IPS-18c (cell line): ENCODE measurements at regions not wholly inside any gene's neighbourhood (a gene's known extent, or its start where the extent isn't known, plus 50 kb on each side); places are given as distances from the start of the nearest gene placed in this dataset.
"Not testable (repeated sequence)": the region's sequence is repeated elsewhere in the genome, so short reads cannot be mapped to it uniquely, and the experiment has no call there.

Experiments
- H3K4me3 ChIP-seq: 2 replicates; pipeline ENCODE4 v1.7.0; 2013; ENCODE audit warnings: low read depth, mild to moderate bottlenecking, low read length, moderate library complexity; ENCODE audit not compliant: insufficient read depth
- H3K9me3 ChIP-seq: one replicate; pipeline ENCODE4 v1.6.1; 2013; ENCODE audit warnings: mild to moderate bottlenecking, low read length, moderate library complexity; ENCODE audit not compliant: control insufficient read depth, insufficient read depth

DNA sequence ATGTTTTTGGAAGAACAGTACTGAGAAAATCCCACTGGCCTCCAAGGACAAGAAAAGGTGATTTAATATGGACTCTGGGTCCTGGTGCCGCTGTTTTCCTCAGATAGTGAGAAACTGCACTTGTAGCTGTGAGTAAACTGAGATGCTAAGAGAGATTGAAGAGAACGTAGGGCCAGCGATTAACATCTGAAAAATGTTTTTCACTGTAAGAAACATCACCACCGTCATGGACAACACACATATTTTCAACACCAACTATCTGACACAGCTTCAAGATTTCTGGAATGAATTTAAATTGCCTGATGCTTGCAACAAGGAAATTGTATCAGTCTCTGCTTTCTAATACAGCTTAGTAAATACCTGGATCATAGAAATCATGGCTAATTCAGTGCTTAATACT lies 158.2 kb upstream of the SMIM31 start:
- no peaks in the 10 kb centered on the region for H3K9me3 ChIP-seq
- H3K4me3 ChIP-seq, result no peak overlapping the region

DNA sequence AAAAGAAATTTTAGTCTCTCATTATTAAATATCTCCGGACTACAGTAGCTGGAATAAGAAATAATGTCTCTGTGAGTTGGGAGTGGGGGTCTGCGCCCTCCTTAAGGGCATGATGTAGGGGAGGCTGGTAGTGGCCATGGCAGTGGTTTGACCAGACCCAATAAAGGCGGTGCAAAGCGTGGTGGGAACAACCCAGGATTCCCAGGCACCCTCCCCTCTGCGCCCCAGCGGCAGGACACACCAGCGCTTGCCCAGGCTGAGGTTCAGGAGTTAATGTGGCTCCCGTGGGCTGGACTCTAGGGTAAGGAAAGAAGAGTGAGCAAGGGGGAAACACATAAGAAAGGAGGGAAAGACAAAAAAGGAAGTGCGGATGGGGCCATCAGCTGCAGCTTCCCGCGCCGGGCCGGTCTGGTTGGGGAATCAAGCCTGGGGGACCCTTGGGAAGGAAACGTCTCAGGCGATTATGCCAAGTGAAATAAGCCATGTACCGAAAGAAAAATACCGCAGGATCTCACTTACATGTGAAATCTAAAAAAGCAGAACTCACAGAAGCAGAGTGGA lies 157.5 kb upstream of the SMIM31 start:
- H3K4me3 ChIP-seq, result no peak overlapping the region

DNA sequence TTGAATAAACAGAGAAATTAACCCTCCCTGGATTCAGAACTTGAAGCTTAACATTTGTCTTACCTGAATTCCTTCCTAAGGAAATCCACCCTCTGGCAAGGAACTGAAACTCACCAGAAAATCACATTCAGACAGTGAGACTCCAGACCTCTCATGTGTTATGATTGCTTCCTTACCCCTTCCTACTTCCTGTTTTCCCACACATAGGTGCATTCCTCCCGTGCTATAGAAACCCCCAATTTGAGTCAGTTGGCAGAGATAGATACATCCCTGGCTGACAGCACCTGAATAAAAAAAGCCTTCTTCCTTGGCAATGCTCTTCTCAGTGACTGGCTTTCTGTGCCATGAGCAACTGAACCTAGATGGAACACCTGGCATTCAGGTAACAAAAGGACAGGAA lies 157.0 kb upstream of the SMIM31 start:
- no peak overlapping the region for H3K4me3 ChIP-seq
- H3K9me3 ChIP-seq, result no peaks in the 10 kb centered on the region

More for the DNA sequence above, 157.5 kb upstream of the SMIM31 start:
- H3K9me3 ChIP-seq, result no peaks in the 10 kb centered on the region

DNA sequence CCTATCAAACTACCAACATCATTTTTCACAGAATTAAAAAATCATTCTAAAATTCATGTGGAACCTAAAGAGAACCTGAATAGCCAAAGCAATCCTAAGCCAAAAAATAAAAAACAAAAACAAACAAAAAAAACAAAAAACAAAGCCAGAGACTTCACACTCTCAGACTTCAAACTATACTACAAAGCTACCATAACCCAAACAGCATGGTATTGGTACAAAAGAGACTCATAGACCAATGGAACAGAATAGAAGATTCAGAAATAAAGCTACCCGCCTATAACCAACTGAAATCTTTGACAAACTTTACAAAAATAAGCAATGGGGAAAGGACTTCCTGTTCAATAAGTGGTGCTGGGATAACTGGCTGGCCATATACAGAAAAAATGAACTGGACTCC lies 152.3 kb upstream of the SMIM31 start:
- no peaks in the 10 kb centered on the region for H3K9me3 ChIP-seq

DNA sequence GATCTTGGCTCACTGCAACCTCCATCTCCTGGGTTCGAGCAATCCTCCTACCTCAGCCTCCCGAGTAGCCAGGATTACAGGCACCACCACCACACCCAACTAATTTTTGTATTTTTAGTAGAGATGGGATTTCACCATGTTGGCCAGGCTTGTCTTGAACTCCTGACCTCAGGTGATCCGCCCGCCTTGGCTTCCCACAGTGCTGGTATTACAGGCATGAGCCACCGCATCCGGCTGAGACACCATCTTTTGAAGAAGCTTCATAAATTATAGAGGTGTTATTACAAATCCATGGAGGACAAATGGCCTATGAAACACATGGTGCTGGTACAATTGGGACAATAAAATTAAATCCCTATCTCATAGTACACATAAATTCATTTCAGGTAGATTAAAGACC lies 148.1 kb upstream of the SMIM31 start:
- H3K9me3 ChIP-seq, H3K4me3 ChIP-seq: not testable (repeated sequence)

More for the DNA sequence above, 152.3 kb upstream of the SMIM31 start:
- H3K4me3 ChIP-seq, result no peak overlapping the region

DNA sequence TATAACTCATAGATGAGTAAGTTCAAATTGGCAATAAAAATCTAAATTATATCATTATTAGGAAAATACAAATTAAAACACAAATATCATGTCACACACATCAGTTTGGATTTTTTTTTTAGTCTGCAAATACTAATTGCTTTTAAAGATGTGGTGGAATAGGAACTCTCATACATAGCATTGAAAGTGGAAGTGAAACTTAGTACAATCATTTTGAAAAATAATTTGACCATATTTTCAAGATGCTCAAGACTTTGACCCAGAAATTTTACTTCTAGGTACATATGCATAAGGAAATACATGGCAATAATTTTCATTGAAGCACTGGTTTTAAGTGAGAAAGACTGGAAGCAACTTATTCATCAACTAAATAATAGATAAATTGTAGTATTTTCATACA lies 147.5 kb upstream of the SMIM31 start:
- Histone ChIP-seq H3K9me3 (no peaks in the 10 kb centered on the region), H3K4me3 (no peak overlapping the region)

DNA sequence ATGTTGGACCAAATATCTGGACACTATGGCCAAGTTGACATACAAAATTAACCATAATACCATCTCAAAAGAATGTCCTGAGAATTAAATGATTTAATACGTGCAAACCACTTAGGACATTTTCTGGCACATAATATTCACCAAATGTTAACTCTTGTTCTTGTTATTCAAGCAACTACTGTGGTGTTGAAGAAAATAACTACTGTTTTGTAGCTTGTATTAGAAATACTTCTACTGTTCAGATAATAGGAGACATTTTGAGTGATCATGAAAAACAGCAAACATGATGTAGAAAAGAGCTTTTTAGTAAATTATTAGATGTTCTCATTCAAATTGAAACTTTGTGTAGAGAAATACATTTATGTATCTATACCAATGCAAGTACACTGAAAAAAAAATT lies 140.7 kb upstream of the SMIM31 start:
- H3K4me3 ChIP-seq, result no peak overlapping the region
- no peaks in the 10 kb centered on the region for H3K9me3 ChIP-seq

DNA sequence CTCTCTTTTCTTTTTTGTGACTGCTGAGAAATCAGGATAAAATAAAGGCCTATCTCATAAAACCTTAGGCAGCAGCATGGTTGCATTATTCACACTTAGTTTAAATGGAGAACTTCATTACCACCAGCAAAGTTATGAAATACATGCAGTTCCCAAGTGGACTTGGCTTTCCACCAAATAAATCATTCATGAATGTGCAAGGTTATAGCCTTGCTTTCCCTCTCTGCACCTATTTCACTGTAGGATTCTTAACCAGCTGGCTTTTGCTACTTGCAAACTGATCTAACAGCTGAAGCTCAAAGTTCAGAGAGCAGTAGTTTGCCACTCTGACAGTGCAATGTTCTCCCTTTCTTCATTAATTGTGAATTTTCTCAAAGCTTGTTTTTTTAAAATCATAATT lies 140.1 kb upstream of the SMIM31 start:
- no peaks in the 10 kb centered on the region for H3K9me3 ChIP-seq
- H3K4me3 ChIP-seq, result no peak overlapping the region

DNA sequence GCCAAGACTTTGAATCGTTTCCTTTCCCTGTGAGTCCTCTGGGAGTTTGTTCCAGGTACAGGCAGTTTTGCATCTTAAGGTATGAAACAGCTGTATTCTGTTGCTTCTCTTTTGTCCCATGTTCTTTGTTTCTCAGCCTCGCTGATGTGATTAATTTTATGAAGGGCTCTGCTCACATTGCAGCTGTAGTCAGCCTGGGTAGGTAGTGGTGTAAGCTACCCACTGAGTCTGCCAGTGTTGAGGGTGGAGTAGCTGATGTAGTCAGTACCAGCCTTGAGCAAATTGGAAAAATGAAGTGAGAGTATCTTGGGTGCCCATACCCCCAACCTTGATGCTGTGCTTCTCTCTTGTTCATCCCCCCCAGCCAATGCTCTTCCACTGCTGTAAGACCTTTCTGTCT lies 139.6 kb upstream of the SMIM31 start:
- Histone ChIP-seq H3K4me3 (no peak overlapping the region), H3K9me3 (no peaks in the 10 kb centered on the region)

DNA sequence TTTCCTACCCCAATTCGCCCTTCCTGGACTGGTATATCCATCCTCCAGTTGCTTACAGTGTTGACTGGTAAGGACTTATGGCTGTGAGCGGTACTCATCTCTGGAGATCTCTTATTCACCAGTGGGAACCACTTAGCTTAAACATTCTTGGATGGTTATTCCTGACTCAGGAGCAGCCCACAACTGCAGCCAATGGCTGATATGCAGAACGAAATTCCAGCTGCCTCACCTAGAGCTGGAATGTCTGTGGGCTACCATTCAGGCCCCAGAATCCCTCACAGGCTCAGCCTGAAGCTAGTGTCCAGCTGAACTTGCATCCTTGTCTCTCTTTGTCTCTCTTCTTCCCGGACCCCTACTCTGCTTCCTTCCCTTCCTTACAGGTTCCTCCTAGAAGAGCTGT lies 138.9 kb upstream of the SMIM31 start:
- no peak overlapping the region; the same call in 1 of the 2 replicates for H3K4me3 ChIP-seq
- no peaks in the 10 kb centered on the region for H3K9me3 ChIP-seq

DNA sequence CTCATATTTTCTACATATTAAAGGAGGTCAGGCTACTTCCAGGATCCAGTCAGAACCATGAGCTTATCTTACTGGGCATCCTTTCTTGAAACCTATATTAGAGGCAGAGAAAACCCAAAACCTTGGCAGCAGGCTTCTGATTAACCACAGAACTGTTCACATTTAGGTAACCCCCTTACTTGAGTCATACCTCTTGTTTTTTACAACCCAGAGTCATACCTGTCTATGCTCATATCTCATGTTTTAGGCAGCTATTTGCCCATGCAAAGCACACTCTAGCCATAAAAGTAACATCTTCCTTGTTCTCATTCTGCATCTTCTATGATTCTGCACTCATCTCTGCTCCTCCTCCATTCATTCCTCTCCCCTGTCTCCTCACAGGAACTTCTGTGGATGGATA lies 138.0 kb upstream of the SMIM31 start:
- Histone ChIP-seq H3K4me3 (no peak overlapping the region), H3K9me3 (no peaks in the 10 kb centered on the region)

DNA sequence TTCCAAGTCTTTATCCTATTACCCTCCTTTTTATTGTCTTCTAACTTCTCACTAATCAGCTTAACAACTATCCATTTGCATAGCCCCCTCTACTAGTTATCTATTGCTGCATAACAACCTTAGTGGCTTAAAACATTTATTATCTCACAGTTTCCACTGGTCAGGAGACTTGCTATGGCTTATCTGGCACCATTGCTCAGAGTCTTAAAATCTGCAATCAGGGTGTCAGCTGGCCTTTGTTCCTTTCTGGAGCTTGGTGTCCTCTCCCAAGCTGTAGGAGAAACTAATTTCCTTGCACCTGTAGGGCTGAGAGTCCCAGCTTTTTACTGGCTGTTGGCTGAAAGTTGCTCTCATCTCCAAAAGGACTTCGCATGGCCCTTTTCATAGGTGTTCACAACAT lies 137.0 kb upstream of the SMIM31 start:
- no peak overlapping the region for H3K4me3 ChIP-seq
- H3K9me3 ChIP-seq, result no peaks in the 10 kb centered on the region

DNA sequence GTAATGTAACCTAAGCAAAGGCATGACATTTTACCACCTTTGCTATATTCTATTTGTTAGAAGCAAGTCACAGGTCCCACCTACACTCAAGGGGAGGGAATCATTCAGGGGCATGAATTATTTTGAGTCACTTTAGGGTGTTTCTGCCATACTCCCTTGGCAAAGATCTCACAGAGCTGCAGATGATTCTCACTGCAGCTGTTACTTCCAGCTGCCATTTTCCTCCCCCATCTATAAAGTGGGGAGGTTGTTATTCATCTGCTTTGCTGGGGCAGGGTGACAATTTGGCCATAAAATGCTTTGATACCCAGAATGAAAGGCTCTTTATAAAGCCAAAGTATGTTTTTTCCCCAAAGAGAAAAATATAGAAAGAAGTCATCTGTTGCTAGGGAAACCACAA lies 136.5 kb upstream of the SMIM31 start:
- no peak overlapping the region for H3K4me3 ChIP-seq
- H3K9me3 ChIP-seq, result no peaks in the 10 kb centered on the region

DNA sequence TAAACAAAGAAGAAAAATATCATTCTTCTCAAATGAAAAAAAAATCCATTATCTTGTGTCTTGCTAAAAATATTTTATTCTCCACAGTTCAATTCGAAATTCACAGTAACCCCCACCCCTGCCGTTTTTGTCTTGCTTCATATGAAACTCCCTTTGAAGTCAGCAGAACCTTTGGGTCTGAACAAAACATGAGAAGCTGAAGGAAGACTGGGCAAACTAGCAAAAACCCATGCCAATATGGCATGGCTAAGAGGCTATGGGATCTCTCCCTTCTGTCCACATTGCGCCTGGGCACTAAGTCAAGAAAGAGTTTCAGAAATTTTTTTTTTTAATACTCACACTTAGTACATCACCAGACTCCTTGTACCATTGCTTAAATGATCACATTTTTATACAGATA lies 136.0 kb upstream of the SMIM31 start:
- H3K4me3 ChIP-seq, result no peak overlapping the region
- no peaks in the 10 kb centered on the region for H3K9me3 ChIP-seq

DNA sequence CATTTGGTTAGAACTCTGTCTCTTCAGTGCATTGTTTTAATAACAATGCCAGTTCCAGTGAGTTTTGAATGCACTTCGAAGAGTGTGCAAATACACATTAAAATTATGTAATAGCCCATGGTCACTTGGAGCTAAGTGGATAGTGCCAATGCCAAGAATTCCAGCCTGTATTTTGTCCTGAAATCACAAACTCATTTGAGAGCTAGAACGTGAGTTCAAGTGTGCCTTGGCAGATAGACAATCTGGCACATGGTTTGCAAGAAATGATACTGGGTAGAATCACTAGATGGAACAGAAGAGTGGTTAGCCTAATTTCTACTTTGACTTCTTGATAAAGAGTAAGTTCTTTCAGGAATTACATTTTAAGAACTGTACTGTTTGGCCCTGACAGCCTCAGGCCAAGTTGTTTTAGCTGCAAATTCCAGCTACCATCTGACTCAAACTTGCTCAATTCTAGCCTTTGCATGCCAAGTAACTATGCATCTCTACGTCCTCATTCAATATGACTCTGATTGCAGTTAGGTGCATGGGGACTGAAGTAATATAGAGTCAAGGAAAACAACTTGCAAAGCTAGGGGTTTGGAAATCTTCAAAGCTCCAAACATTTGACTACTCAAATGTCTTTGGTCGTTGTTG lies 131.9 kb upstream of the SMIM31 start:
- Histone ChIP-seq H3K9me3 (no peaks in the 10 kb centered on the region), H3K4me3 (no peak overlapping the region)

DNA sequence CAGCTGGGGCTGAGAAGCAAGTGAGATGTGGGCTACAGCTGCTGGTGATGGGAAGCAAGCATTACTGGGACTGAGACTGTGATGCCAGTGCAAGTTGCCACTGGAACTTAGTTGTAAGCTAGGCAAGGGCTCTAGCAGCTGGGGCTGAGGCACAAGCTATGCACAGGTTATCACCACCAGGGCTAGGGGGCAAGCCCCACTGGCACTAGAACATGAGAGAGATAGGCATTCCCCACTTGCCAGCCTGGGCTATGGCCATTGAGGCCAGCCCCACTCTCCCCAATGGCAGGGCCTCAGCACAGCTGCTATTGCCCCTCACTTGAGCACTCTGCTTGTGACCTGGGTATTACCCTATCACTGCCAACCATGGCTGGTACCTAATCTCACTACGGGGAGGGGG lies 130.8 kb upstream of the SMIM31 start:
- Histone ChIP-seq H3K4me3 (no peak overlapping the region), H3K9me3 (no peaks in the 10 kb centered on the region)

DNA sequence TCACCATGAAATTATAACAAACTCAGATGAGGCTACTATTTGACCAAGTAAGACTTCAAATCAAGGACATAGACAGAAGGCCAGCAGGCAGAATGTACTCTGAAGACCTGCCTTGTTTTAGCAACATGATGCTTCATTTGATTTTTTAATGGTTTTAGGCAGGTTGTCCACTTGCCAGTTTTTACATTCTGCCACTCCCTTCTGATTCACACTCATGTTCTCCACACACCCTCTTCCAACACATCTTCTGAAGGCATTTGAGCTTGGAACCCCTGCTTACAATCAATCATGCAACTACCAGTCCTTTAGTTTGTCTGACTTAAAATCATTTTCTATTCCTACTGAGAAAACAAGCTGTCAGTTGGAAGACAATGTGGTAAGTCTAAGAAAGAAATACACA lies 114.9 kb upstream of the SMIM31 start:
- Histone ChIP-seq H3K9me3 (no peaks in the 10 kb centered on the region), H3K4me3 (no peak overlapping the region)

DNA sequence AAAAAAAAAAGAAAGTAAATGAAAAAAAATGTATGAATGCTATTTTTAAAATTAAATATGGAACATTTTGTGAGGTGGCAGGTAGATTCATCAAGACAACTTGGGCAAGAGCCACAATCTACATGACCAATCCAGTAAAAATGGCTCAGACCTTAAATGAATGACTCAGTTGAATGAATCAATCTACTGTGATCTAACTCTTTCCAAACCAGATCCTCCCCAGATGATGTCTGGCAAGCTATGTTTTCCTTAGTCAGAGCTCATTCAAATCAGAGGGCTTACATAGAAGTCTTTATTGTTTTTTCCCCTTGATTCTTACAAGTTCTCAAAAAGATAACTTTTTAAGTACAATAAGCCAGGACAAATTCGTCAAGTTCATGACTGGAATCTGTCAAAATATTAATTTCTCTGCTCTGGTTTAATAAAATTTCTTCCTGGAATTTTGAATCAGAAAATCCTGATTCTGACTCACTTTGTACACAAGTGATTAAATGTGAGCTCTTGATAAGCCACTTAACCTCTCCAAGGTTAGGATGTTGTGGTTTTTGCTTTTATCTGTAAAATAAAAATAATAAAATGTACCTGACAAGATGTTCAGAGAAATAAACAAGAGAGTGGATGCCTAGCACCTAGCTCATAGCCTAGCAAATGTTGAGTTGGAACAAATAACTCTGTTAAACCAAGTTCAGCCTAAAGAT lies 105.6 kb upstream of the SMIM31 start:
- Histone ChIP-seq H3K4me3 (no peak overlapping the region), H3K9me3 (peaks cover 2% of the 10 kb centered on the region)

DNA sequence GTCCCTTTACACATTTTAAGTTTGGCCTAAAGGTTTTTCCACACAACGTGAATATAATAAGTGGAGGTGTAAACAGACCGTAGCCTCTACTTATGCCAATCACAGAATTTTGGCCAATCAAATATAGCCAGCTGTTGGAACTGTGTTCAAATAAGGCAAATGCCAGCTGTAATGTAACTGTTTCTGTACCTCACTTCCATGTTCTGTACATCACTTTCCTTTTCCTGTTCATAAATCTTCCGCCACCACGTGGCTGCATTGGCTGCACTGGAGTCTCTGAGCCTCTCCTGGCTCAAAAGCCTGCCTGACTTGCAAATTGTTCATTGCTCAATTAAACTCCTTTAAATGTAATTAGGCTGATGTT lies 105.1 kb upstream of the SMIM31 start:
- Histone ChIP-seq H3K4me3 (no peak overlapping the region), H3K9me3 (peaks cover 2% of the 10 kb centered on the region)
